HG03457 (cell line): ENCODE measurements at regions not wholly inside any gene's neighbourhood (a gene's known extent, or its start where the extent isn't known, plus 50 kb on each side); places are given as distances from the start of the nearest gene placed in this dataset.
"Not testable (repeated sequence)": the region's sequence is repeated elsewhere in the genome, so short reads cannot be mapped to it uniquely, and the experiment has no call there.

Experiments
- ATAC-seq: cut with Tn5 transposase; IDR thresholded peaks from one replicate; pipeline ENCODE4 v1.9.1; 2021; ENCODE audit warnings: moderate number of reproducible peaks; ENCODE audit not compliant: unreplicated experiment

GRCh38 chr13:73544175-73544574, 485.4 kb downstream of the KLF5 start:
- no peak for ATAC-seq

- no peak for ATAC-seq
Measured at GRCh38 chr13:73542446-73542845, 483.6 kb downstream of the KLF5 start.

GRCh38 chr13:73536865-73537264, 478.1 kb downstream of the KLF5 start:
- no peak for ATAC-seq

GRCh38 chr13:73535341-73535740, 476.5 kb downstream of the KLF5 start:
- ATAC-seq: no peak

GRCh38 chr13:73532987-73533510, 474.2 kb downstream of the KLF5 start:
- no peak for ATAC-seq

- ATAC-seq: no peak
Measured at GRCh38 chr13:73532582-73532981, 473.8 kb downstream of the KLF5 start.

- ATAC-seq: no peak
Measured at GRCh38 chr13:73531014-73531413, 472.2 kb downstream of the KLF5 start.

- no peak for ATAC-seq
Measured at GRCh38 chr13:73522937-73523336, 464.1 kb downstream of the KLF5 start.

GRCh38 chr13:73521985-73522524, 463.2 kb downstream of the KLF5 start:
- no peak for ATAC-seq

- ATAC-seq: no peak
Measured at GRCh38 chr13:73521290-73521624, 462.5 kb downstream of the KLF5 start.

GRCh38 chr13:73520566-73521289, 461.9 kb downstream of the KLF5 start:
- ATAC-seq: no peak

- ATAC-seq: not testable (repeated sequence)
Measured at GRCh38 chr13:73520135-73520534, 461.3 kb downstream of the KLF5 start.

GRCh38 chr13:73519396-73520116, 460.8 kb downstream of the KLF5 start:
- no peak for ATAC-seq

GRCh38 chr13:73517766-73518165, 459.0 kb downstream of the KLF5 start:
- no peak for ATAC-seq

- no peak for ATAC-seq
Measured at GRCh38 chr13:73516731-73517130, 457.9 kb downstream of the KLF5 start.

GRCh38 chr13:73514208-73514607, 455.4 kb downstream of the KLF5 start:
- ATAC-seq: no peak

GRCh38 chr13:73513751-73514150, 454.9 kb downstream of the KLF5 start:
- ATAC-seq: no peak

- no peak for ATAC-seq
Measured at GRCh38 chr13:73508841-73509240, 450.0 kb downstream of the KLF5 start.

GRCh38 chr13:73505376-73505890, 446.6 kb downstream of the KLF5 start:
- no peak for ATAC-seq

GRCh38 chr13:73499695-73500094, 440.9 kb downstream of the KLF5 start:
- ATAC-seq: no peak

- no peak for ATAC-seq
Measured at GRCh38 chr13:73497430-73497829, 438.6 kb downstream of the KLF5 start.

- ATAC-seq: no peak
Measured at GRCh38 chr13:73496711-73497110, 437.9 kb downstream of the KLF5 start.
